ENCODE measurements at regions not wholly inside any gene's neighbourhood (a gene's known extent, or its start where the extent isn't known, plus 50 kb on each side); places are given as distances from the start of the nearest gene placed in this dataset.

DNA sequence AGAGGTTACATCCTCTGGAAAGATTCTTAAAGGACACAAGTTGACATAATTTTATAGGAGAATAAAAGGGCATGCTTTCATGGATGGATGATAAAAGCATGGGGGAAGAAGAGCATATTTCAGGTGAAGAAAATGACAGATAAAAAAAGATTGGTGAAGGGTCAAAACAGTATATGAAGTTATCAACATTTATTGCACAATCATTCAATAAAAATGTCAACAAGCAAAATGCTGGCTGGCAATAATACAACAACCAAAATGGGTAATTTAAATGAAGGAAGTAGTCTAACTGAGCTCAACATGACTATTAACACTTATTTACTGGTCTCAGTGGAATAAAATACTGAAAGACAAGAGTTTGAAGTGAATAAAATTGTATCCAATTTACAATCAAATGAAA is 696.7 kb downstream of the SQOR start:
- ChIA-PET POLR2A (no interaction called here), CTCF (no interaction called here)
- no peaks in the 10 kb centered on the region for H3K27me3 ChIP-seq (ENCODE audit: insufficient read depth, low read length, poor library complexity, severe bottlenecking)
- H3K36me3 ChIP-seq (ENCODE audit: insufficient read depth, low read length): no peaks in the 10 kb centered on the region
- H3K4me1 ChIP-seq (ENCODE audit: insufficient read depth, low read length): no peaks in the 10 kb centered on the region
- H3K4me3 ChIP-seq (ENCODE audit: low read length): no peak overlapping the region
- H3K4me1 Mint-ChIP-seq: no peaks in the 10 kb centered on the region
- no peak overlapping the region for H3K4me3 Mint-ChIP-seq
- H3K27ac Mint-ChIP-seq: no peak overlapping the region
- no peaks in the 10 kb centered on the region for H3K36me3 Mint-ChIP-seq
- peaks cover 0 to 4% (median 1%) of the 10 kb centered on the region in 5 donors for H3K9me3 Mint-ChIP-seq
- no peak overlapping the region for H3K27ac ChIP-seq (ENCODE audit: low read depth, low read length)
- no peaks in the 10 kb centered on the region for H3K9me3 ChIP-seq (ENCODE audit: low read length)
- DNase-seq: no peak
- no peaks in the 10 kb centered on the region for H3K27me3 Mint-ChIP-seq

DNA sequence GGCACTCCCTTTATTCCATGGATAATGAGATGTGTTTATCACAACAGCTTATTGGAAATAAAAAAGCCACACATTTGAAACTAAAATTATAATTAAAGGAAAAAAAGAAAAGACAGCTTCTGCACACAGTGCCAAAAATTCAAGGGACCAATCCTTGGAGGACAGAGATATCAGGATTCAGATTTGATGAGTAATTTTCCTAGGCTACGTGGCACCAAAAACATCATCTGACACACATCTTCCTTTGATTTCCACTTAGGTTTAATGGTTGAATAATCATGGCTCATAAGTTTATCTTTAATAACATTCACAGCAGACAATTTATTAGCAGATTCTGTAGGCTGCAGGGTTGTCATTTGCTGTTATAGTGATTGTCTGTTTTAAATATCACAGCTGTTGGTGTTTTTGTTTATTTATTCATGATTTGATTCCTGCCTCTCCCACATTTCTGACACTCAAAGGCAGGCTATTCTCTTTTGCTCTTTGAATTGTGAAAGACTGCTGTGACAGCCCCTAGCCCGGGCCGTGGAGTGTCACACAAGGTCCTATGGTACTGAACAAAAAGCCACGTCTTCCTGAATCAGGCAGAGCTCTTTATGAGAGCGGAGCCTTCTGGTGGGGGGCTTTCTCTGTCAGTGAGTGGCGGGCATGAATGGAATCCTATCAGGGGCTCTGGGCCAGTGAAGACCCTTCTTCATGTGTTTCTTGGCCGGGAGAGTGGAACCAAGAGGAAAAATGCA is 708.5 kb downstream of the SQOR start:
- no peaks in the 10 kb centered on the region for H3K27me3 ChIP-seq (ENCODE audit: insufficient read depth, low read length, poor library complexity, severe bottlenecking)
- no peaks in the 10 kb centered on the region for H3K9me3 ChIP-seq (ENCODE audit: low read length)
- no peaks in the 10 kb centered on the region for H3K36me3 ChIP-seq (ENCODE audit: insufficient read depth, low read length)
- H3K4me3 Mint-ChIP-seq: no peak overlapping the region
- H3K4me1 Mint-ChIP-seq: no peaks in the 10 kb centered on the region
- ChIA-PET POLR2A (no interaction called here), CTCF (no interaction called here)
- H3K36me3 Mint-ChIP-seq: no peaks in the 10 kb centered on the region
- H3K4me3 ChIP-seq (ENCODE audit: low read length): no peak overlapping the region
- no peaks in the 10 kb centered on the region for H3K27me3 Mint-ChIP-seq
- H3K4me1 ChIP-seq (ENCODE audit: insufficient read depth, low read length): no peaks in the 10 kb centered on the region
- H3K9me3 Mint-ChIP-seq: peaks cover 3 to 10% (median 6%) of the 10 kb centered on the region in 5 donors
- no peak overlapping the region for H3K27ac Mint-ChIP-seq
- DNase-seq: no peak
- no peak overlapping the region for H3K27ac ChIP-seq (ENCODE audit: low read depth, low read length)

- Histone ChIP-seq H3K36me3 (ENCODE audit: insufficient read depth, low read length) (no peaks in the 10 kb centered on the region), H3K4me1 (ENCODE audit: insufficient read depth, low read length) (no peaks in the 10 kb centered on the region), H3K4me3 (ENCODE audit: low read length) (no peak overlapping the region), H3K27ac (ENCODE audit: low read depth, low read length) (no peak overlapping the region), H3K27me3 (ENCODE audit: insufficient read depth, low read length, poor library complexity, severe bottlenecking) (no peaks in the 10 kb centered on the region), H3K9me3 (ENCODE audit: low read length) (no peaks in the 10 kb centered on the region)
- Mint-ChIP-seq H3K36me3 (no peaks in the 10 kb centered on the region), H3K4me1 (no peaks in the 10 kb centered on the region), H3K4me3 (no peak overlapping the region), H3K27ac (no peak overlapping the region), H3K27me3 (no peaks in the 10 kb centered on the region), H3K9me3 (peaks cover 0 to 6% (median 4%) of the 10 kb centered on the region in 5 donors)
- CTCF ChIA-PET: no interaction called here
- POLR2A ChIA-PET: no interaction called here
- DNase-seq: no peak
These were observed 709.4 kb downstream of the SQOR start for GRCh38 chr15:46344115-46344724.

DNA sequence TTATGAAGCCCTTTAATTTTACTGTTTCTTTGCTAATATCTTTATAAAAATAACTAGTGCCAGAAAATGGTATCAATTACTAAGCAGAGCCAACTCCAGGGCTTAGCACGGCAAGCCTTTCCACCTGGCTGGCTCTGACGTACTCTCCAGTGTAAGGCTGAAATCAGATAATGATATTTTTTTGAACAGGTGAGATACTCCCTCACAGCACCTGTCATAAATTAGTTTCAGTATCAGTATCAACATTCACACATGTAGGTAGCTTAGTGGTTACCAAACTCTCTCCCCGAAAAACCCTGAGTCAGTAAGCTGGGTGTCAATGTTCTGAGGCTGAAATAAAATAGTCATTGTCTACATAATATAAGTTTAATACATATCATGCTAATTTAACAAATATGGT is 710.1 kb downstream of the SQOR start:
- no peaks in the 10 kb centered on the region for H3K36me3 Mint-ChIP-seq
- POLR2A ChIA-PET: no interaction called here
- H3K27ac Mint-ChIP-seq: no peak overlapping the region
- no peaks in the 10 kb centered on the region for H3K36me3 ChIP-seq (ENCODE audit: insufficient read depth, low read length)
- H3K9me3 Mint-ChIP-seq: peaks cover 0 to 6% (median 4%) of the 10 kb centered on the region in 5 donors
- no peak overlapping the region for H3K4me3 ChIP-seq (ENCODE audit: low read length)
- no peaks in the 10 kb centered on the region for H3K4me1 ChIP-seq (ENCODE audit: insufficient read depth, low read length)
- no peak for DNase-seq
- H3K27me3 Mint-ChIP-seq: no peaks in the 10 kb centered on the region
- H3K4me3 Mint-ChIP-seq: no peak overlapping the region
- no peaks in the 10 kb centered on the region for H3K4me1 Mint-ChIP-seq
- H3K27me3 ChIP-seq (ENCODE audit: insufficient read depth, low read length, poor library complexity, severe bottlenecking): no peaks in the 10 kb centered on the region
- CTCF ChIA-PET: no interaction called here
- no peak overlapping the region for H3K27ac ChIP-seq (ENCODE audit: low read depth, low read length)
- no peaks in the 10 kb centered on the region for H3K9me3 ChIP-seq (ENCODE audit: low read length)

- Mint-ChIP-seq H3K4me1 (no peaks in the 10 kb centered on the region), H3K27ac (peak overlapping the region in 1 of 8 donors; percentile 87), H3K27me3 (no peaks in the 10 kb centered on the region), H3K36me3 (no peaks in the 10 kb centered on the region), H3K4me3 (peak overlapping the region in 1 of 7 donors; percentile 48), H3K9me3 (peaks cover 2 to 13% (median 5%) of the 10 kb centered on the region in 5 donors)
- Histone ChIP-seq H3K4me1 (ENCODE audit: insufficient read depth, low read length) (no peaks in the 10 kb centered on the region), H3K27me3 (ENCODE audit: insufficient read depth, low read length, poor library complexity, severe bottlenecking) (no peaks in the 10 kb centered on the region), H3K36me3 (ENCODE audit: insufficient read depth, low read length) (no peaks in the 10 kb centered on the region), H3K27ac (ENCODE audit: low read depth, low read length) (no peak overlapping the region), H3K4me3 (ENCODE audit: low read length) (no peak overlapping the region), H3K9me3 (ENCODE audit: low read length) (no peaks in the 10 kb centered on the region)
- POLR2A ChIA-PET: no interaction called here
- no peak for DNase-seq
- CTCF ChIA-PET: no interaction called here
These were observed 719.6 kb downstream of the SQOR start for GRCh38 chr15:46354443-46354842.

GRCh38 chr15:46365572-46365971 is 730.7 kb downstream of the SQOR start:
- H3K4me3 Mint-ChIP-seq: no peak overlapping the region
- POLR2A ChIA-PET: no interaction called here

GRCh38 chr15:46366360-46367007 is 731.7 kb downstream of the SQOR start:
- no peaks in the 10 kb centered on the region for H3K27me3 Mint-ChIP-seq
- Histone ChIP-seq H3K4me1 (ENCODE audit: insufficient read depth, low read length) (no peaks in the 10 kb centered on the region), H3K4me3 (ENCODE audit: low read length) (no peak overlapping the region), H3K9me3 (ENCODE audit: low read length) (no peaks in the 10 kb centered on the region), H3K27me3 (ENCODE audit: insufficient read depth, low read length, poor library complexity, severe bottlenecking) (no peaks in the 10 kb centered on the region), H3K36me3 (ENCODE audit: insufficient read depth, low read length) (no peaks in the 10 kb centered on the region), H3K27ac (ENCODE audit: low read depth, low read length) (no peak overlapping the region)
- H3K36me3 Mint-ChIP-seq: no peaks in the 10 kb centered on the region
- POLR2A ChIA-PET: no interaction called here
- CTCF ChIA-PET: no interaction called here
- no peak overlapping the region for H3K27ac Mint-ChIP-seq
- no peaks in the 10 kb centered on the region for H3K4me1 Mint-ChIP-seq
- peaks cover 0 to 26% (median 8%) of the 10 kb centered on the region in 5 donors for H3K9me3 Mint-ChIP-seq
- no peak for DNase-seq
- H3K4me3 Mint-ChIP-seq: no peak overlapping the region

More at GRCh38 chr15:46365572-46365971, 730.7 kb downstream of the SQOR start:
- Mint-ChIP-seq H3K27ac (no peak overlapping the region), H3K4me1 (no peaks in the 10 kb centered on the region), H3K9me3 (peaks cover 0 to 24% (median 6%) of the 10 kb centered on the region in 5 donors), H3K27me3 (no peaks in the 10 kb centered on the region), H3K36me3 (no peaks in the 10 kb centered on the region)
- no peak overlapping the region for H3K4me3 ChIP-seq (ENCODE audit: low read length)
- CTCF ChIA-PET: no interaction called here
- H3K27ac ChIP-seq (ENCODE audit: low read depth, low read length): no peak overlapping the region
- H3K9me3 ChIP-seq (ENCODE audit: low read length): no peaks in the 10 kb centered on the region
- H3K27me3 ChIP-seq (ENCODE audit: insufficient read depth, low read length, poor library complexity, severe bottlenecking): no peaks in the 10 kb centered on the region
- no peaks in the 10 kb centered on the region for H3K4me1 ChIP-seq (ENCODE audit: insufficient read depth, low read length)
- DNase-seq: no peak
- H3K36me3 ChIP-seq (ENCODE audit: insufficient read depth, low read length): no peaks in the 10 kb centered on the region

GRCh38 chr15:46383978-46384377 is 749.1 kb downstream of the SQOR start:
- no peak for DNase-seq
- no peaks in the 10 kb centered on the region for H3K36me3 ChIP-seq (ENCODE audit: insufficient read depth, low read length)
- ChIA-PET POLR2A (no interaction called here), CTCF (no interaction called here)
- H3K27ac Mint-ChIP-seq: no peak overlapping the region
- H3K4me3 ChIP-seq (ENCODE audit: low read length): no peak overlapping the region
- no peaks in the 10 kb centered on the region for H3K4me1 ChIP-seq (ENCODE audit: insufficient read depth, low read length)
- no peak overlapping the region for H3K27ac ChIP-seq (ENCODE audit: low read depth, low read length)
- no peaks in the 10 kb centered on the region for H3K4me1 Mint-ChIP-seq
- no peak overlapping the region for H3K4me3 Mint-ChIP-seq
- H3K27me3 ChIP-seq (ENCODE audit: insufficient read depth, low read length, poor library complexity, severe bottlenecking): no peaks in the 10 kb centered on the region
- H3K9me3 ChIP-seq (ENCODE audit: low read length): no peaks in the 10 kb centered on the region
- H3K36me3 Mint-ChIP-seq: no peaks in the 10 kb centered on the region
- no peaks in the 10 kb centered on the region for H3K27me3 Mint-ChIP-seq
- H3K9me3 Mint-ChIP-seq: peaks cover 0 to 3% (median 2%) of the 10 kb centered on the region in 5 donors

Measured in CD8-positive, alpha-beta memory T cell (primary cell).